Stimulated activated CD4-positive, alpha-beta T cell treated with anti-CD3 and anti-CD28 coated beads, Interleukin-2, amount 100 ng/mL, for 24 hours (primary cell): ENCODE measurements at regions not wholly inside any gene's neighbourhood (a gene's known extent, or its start where the extent isn't known, plus 50 kb on each side); places are given as distances from the start of the nearest gene placed in this dataset.

Source experiments
- DNase-seq, 2 donors: peaks; one replicate each; pipeline ENCODE4 v3.0.0-alpha.2; 2020

DNA sequence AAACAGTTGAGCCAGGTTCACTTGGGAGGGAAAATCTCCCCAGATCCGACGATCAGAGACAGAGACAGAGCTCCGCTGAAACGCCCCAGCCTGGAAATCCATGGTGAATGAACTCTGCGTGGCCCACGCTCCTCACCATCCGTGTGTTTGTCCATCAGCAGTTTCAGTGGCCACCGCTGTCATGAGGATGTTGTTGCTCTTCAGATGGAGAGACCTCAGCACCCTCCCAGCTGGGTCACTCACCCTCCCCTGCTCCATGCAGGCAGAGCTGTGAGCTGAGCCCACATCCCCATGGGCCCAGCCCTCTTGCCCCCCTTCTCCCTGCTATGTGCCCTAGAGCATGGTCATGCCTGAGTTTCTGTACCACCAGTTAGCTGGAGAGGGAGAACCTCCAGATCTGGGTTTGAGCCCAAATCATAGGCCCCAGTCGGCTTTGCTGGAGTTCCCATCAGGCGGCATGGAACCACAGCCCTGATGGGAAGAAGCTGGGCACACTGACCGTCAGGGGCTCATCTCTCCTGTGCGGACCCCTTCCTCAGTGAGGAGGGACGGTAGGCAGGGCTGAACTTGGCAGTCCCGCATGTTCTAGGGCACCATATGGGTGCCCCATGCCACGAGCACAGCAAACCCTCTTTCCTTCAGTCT lies 154.4 kb upstream of the COL5A1 start:
- DNase-seq = no peak

DNA sequence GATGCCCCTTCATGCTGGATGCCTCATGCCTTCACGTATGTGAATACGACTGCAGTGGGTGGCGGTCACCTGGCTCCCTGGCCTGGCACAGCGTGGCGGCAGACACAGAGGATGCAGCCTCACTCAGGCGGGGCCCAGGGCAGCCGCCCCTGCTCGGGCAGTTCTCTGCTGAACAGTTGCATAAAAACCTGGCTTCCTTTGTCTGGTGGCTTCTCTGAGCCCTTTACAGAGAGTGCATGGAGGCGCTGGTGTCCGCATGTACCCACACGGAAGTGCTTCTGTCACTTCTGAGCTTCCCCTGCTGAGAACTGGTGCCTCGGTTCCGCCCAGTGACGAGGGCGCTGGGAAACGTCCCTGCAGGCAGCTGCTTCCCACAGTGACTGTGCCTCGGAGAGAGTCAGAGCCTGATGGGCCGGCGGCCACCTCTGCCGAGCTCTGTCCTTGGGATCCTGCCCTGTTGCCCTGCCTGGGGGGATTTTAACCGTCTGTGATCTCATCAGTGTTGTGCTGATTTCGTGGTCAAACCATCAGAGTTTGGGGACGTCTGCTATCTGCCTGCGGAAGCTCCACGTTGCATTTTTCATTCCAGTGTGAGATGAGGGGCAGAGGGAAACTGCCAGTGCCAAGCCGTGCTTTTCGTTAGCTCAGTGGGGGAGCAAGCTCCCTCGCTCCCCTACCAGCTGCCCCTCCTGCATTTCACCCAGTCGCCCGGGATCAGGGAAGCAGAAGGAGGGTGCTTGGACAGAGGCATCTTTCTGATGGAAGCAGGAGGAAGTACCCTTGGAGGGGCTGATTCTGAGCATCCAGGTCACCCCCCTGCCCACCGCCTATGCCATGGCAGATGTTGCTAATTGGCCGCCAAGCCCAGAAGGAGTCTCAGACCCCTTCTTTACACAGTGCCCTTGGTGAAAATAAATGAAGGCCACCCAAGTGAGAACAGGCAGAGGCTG lies 153.0 kb upstream of the COL5A1 start:
- DNase-seq = no peak

DNA sequence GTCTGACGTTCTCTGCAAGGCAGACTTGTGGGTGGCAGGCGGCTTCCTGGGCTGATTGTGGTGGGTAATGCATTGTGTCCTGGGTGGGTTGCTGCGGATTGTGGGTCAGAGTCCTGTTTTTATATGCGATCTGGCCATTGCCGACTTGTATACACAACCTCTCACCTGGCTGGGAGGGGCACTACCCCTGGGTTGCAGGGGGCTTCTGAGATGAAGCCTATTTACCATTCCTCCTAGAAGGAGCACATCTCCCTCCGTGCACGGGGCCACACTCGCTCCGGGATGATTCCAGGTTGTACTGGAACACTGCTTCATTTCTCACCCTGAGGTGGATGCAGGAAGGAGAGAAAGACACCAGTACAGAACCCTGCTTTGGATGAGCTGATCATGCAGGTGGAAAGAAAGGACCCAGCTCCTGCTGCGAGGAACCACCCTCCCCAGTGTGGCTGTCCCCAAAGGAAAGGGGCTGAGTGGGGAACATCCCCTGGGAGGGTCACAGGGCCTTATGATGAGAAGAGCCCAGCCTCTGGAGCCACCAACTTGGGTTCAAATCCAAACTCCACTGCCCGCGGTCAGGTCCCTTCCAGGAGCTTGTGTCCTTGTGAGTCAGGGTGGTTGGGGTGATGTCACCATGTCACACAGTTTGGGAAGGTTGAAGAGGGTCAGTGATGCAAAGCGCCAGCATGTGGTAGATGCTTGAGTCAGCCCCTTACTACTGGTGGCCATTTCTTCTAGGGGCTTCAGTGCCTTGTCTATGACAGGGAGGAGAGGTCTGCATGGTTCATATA lies 151.8 kb upstream of the COL5A1 start:
- DNase-seq = no peak

DNA sequence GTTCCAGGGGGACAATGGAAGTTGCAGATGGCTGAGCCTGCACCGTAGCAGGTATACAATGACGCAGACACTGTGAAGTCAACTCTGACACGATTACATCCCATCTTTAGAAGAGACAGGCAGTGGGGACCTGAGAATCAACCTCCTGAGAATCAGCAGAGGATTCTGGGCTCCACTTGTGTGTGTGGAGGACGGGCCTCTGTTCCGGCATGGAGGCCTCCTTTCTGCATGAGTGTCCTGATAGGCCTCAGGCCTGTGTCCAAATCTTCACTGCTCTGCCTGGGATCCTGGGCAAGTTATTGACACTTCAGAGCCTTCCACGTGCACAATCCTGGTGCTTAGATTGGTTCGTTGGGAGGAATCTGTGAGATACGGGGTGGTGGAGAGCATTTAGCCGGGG lies 151.2 kb upstream of the COL5A1 start:
- no peak for DNase-seq

DNA sequence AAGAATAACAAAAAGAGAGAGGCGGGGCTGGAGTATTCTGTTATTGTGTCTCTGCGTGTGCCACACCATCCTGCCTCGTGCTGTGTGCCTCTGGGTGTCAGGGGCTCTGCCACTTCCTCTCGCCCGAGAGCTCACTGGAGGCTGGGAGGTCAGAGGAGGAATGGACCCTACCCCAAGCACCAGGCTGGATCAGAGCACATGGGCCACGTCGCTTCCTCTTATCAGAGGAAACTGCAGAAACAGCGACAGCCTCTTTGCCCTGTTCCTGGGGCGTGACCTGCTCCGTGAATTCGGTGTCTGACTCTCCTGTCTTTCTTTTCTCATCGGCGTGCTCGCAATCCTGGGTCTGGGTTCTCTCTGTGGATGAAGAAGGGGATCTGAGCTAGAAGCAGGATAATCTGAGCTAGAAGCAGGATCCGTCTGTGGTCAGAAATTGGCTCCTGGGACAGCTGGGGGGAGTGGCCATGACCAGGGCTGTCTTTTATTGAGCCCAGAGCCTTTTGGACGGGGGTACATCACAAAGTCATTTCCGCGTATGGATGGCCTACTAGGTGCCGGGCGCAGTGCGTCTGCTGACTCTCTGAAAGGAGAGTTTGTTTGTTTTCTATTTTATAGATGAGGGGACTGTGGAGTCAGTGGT lies 150.3 kb upstream of the COL5A1 start:
- DNase-seq = no peak

DNA sequence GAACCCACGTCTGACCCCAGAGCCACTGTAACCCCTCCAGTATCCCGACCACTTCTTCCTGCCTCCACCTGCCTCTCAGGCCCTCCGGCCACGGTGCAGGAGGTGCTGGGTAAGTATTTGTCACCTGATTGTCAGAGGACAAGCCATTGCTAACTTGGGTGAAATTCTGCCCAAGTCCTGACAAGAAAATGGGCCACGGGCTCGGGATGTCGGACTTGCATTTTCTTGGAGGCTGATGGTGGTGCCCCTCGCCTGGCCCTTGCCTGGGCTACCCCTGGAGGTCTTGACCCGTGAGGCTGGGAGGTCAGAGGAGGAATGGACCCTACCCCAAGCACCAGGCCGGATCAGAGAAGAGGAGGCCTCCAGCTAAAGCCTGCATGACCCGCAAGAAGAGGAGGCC lies 149.7 kb upstream of the COL5A1 start:
- no peak for DNase-seq

DNA sequence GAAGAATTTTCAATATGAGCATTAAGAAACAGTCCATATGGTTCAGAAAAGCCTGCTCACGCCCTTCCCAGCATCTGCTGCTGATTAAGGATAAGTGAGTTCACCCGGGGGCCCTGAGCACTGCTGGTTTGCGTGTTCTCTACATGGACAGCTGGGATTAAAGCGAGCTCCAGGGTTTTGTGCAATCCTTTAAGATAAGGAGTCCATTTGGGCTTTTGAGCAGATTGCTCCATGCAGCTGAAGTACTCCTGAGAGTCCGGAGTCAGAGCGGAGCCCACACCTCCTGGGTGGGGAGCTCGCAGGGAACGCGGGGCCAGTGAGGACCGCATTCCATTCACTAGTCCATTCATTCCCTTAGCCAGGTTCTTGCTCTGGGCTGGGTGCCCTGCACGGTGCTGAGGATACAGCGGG lies 149.3 kb upstream of the COL5A1 start:
- DNase-seq = no peak

DNA sequence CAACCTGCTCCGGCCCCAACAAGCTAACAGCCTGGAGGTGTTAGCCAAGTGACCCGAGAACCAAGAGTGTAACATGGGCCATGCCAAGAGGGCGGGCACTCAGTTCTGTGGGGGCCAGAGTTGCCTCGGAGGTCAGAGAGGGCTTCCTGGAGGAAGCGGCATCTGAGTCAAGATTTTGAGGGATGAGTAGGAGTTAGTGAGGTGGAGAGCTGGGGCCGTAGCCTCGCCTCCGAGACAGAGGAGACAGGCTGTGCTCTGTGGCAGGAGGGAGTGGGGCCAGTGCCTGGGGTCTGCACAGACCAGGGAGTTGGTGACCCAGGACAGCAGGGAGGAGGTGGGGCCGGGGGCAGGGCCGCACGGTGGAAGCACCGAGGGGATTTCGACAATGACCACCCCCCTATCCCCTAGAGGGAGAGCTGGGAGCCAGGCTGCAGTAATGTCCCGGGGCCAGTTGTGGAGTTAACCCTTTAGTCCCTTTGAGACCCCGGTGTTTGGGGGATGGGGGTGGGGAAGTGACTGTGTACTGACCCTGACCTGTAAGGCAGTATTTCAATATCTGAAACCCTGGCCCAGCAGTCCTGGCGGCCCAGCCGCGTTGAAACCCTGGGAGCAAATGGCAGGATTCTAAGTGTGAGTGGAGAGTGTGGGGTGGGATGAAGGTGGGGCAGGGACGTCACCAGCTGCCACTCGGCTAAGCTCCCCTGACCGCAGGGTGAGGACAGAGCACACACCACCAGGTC lies 148.7 kb upstream of the COL5A1 start:
- no peak for DNase-seq

DNA sequence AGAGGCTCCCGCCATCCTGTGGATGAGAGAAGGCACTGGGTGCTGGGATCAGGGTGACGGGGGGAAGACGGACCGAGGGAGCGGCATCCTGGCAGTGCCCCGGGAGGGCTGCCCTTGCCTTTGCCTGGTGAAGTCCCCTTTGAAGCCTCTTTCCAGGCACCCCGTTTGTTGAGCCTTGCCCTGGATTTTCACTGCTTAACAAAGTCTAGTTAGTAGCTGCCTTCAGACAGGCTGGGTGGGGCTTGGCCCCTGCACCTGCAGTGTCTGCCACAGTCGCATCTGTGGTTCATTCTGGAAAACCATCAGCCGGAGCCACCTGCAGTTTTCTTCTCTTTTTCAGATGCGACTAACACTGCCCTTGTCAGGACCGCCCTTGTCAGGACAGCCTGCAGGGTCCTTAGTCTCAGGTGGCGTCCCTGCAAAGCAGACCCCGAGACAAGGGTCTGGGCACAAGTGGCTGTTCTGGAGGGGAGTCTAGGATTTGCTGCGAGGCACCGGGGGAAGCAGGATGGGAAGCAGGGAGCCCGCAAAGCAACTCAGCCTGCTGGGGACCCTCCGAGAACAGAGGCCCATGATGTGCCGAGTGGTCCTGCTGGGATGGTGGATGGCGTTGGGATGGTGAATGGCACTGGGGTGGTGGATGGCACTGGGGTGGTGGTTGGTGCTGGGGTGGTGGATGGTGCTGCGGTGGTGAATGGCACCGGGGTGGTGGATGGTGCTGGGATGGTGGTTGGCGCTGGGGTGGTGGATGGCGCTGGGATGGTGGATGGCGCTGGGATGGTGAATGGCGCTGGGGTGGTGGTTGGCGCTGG lies 147.9 kb upstream of the COL5A1 start:
- DNase-seq = no peak

DNA sequence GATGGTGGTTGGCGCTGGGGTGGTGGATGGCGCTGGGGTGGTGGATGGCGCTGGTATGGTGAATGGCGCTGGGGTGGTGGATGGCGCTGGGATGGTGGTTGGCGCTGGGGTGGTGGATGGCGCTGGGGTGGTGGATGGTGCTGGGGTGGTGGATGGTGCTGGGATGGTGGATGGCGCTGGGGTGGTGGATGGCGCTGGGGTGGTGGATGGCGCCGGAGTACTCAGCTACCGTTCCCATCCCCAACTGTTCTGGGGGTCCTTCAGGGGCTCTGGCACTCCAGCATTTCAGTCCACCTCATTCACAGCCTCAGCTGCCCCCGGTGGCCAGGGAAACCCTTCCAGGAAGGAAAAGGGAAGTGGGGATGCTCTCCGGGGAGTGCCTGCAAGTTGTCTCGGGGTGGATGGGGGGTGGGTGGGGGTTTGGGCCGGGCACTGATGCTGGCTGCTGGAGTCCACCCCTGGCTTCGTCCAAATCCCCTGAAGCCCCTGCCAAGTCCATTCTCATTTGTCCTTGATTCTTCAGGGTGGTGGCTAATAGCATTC lies 147.3 kb upstream of the COL5A1 start:
- no peak for DNase-seq

DNA sequence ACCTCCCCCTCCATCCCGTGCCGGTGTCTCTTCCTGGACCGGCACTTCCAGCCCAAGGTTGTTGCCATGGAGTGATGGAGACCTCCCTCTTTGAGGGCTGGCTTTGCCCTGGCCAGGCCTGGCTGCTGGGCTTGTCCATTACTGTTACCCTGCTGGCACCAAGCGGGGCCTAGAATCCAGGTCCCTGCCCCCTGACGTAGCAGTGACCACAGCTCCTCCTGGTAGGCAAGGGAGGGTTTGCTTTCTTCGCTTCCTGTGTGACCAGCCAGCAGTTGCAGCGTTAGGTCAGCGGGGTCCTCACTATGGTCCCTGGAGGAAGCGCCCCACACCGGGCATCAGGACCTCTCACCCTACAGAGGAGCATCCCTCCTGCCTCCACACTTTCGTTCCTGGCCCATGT lies 146.7 kb upstream of the COL5A1 start:
- DNase-seq = no peak

DNA sequence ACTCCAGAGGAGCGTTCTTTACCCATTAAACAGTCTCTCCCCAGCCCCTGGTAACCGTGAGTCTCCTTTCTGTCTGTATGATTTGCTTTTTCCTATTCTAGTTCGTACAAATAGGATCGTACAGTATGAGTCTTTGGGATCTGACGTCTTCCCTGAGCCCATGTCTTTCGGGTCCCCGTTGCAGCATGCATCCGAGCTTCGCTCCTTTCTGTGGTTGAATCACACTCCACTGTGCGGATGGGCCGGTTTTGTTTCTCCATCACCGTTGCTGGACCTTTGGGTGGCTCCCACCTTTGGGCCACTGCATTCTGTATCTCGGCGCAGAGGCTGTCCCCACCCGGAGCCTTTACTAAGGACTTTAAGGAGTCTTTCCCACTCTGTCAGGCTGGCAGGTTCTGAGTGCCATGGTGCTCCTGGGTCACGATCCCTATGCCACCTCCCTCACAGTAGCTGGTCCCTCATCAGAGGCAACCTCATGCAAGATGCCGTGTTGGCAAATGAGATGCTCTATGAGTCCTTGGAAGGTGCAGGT lies 145.7 kb upstream of the COL5A1 start:
- no peak for DNase-seq

DNA sequence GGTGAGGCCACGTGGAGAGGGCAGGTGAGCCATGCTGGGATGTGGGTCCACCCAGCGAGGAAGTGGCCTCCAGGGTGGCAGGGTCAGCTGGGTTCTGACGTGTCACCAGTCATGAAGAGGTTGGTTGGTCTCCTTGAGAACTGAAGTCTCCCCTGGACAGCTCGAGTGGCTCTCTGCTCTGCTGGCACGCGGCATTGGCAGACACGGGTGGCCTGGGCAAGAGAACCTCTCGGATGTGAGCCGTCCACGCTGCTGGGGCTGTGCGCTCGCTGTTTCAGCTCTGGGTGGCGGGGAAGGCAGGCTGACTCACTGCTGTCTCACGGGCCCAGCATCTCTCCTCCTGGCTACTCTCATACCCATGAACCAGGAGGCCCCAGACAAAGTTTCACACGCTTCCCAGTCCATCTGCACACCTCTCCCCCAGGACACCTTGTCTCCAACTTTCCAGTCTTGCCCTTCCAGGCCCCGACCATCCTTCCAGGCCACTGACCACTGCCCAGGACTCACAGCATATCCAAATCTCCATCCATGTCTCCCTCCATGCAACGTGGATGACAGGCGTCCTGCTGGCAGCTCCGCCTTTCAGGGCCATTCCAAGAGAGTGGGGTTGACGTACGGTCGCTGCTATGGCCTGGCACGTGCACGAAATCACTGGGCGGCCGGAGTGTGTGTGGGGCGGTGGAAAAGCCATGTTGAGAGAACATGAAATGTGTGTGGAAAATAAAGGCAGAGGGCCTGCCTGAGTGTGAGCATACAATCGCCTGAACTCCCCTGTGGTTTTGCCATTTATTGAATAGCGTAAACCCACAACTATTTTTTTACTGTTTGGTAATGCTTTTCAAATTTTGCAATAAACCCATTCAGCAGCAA lies 145.0 kb upstream of the COL5A1 start:
- no peak for DNase-seq

DNA sequence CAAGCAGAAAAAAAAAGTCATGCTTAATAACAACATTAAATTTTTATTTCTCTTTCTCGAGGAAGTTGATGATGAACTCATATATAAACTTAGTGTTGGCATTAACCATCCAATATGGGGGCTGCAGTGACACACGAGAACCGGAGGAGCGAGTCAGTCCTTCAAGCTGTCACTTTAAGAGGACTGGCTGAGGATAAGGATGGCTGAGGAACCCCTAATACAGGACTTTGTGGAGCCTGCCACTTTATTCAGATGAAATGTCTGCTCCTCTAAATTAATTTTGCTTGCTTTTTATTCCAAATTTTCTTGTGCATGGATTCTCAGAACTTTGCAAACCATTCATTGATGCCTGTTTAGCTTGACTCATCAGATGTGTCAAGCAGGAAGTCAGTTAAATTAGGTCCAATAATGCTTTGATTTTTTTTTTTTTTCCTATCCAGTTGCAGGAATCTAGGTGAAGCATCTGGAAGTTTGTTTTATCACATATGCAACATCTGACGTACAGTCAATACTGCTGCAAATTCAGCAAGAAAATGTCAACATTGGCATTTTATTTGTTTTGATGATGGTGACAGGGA lies 144.2 kb upstream of the COL5A1 start:
- DNase-seq = no peak

DNA sequence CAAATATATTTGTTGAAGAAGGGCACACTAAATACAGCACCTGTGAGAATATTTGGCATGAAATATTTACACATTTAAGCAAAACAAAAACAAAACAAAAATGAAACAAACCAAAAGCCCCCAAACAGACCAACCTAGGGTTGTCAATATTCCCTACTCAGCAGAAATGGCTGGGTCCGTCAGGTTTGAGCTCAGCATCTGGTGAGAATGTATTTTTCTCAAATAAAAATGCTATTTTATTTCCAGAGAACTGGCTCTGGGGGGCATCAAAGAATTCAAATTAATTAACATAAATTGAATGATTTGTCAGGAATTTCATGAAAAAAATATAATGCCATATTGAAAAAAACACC lies 142.8 kb upstream of the COL5A1 start:
- no peak for DNase-seq

DNA sequence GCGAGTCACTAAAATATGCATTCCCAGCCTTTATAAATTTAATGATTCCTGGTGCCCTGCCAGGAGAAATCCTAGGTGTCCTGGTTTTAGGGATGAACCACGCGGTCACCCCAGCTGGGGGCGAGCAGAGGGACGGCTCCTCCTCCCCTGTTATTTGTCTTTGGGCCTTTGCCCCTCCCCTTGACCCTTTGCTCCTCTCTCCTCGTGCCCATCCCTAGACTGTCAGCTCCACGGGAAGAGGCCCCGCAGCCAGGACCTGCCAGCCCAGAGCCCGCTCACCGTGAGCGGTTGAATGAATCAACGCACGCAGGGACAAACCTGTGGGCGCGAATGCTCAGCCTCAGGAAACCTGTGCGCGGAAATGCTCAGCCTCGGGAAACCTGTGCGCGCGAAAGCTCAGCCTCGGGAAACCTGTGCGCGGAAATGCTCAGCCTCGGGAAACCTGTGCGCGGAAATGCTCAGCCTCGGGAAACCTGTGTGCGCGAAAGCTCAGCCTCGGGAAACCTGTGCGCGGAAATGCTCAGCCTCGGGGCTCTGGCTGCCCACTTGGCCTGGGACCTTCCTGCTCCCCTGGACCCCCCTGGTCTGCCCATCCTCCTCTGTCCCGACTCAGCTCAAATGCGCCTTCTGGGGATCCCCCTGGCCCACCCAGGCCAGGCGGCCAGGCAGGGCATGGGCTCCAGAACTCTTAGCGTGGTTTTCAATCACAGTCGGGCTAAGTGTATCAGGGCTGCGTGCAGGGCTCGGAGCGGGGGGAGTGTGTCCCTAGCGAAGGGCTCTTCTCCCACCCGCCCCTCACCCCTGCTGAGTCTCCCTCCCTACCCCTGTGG lies 140.5 kb upstream of the COL5A1 start:
- DNase-seq = no peak

DNA sequence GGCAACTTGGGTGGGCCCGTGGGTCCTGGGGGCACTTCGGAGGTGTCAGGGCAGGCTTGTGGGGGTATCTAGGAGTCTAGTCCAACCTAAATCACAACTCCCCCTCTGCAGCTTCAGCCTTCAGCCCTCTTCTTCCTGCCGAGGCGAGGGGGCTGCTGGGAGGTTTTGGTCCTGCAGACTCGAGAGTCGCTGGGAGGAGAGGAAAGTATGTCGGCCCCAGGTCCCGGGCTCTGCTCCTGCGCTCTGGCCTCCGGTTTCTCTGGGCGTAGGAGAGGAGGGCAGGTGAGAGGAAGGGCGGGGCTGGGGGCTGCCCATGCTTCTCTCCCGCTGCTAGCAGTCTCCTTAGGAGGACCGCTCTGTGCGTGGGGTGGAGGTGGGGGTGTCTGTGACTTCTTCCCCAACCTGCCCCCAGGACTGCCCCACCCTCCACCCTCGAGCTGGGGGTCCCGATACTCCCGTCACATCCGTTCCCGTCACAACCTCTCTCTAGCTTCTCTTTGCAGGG lies 139.8 kb upstream of the COL5A1 start:
- DNase-seq = no peak

DNA sequence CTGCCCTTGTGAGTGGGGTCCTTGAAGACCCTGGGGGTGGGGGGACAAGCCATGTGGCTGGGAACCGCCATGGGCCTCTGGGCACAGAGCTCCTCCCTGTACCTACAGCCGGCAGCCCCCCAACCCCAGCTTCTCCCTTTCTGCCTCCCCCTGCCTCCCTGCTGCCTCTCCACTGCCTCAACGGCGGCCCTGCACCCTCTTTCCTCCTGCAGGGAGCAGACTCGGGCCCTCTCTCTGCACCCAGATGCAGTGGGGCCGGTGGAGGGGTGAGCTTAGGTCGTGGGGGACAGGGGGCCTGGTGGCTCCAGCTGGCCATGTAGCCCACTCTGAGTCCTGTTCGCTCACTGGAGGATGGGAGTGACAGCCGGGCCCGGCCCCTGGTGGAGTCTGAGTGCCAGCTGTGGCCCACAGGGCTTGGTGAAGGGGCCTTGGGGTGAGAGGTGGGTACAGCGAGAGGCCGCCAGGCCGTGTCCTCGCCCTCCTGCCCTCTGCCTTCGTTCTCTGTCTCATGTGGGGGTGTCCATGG lies 139.3 kb upstream of the COL5A1 start:
- DNase-seq = no peak
